ENCODE measurements at regions not wholly inside any gene's neighbourhood (a gene's known extent, or its start where the extent isn't known, plus 50 kb on each side); places are given as distances from the start of the nearest gene placed in this dataset.
"Not testable (repeated sequence)": the region's sequence is repeated elsewhere in the genome, so short reads cannot be mapped to it uniquely, and the experiment has no call there.

- no peak for TF ChIP-seq CTCF (conservative IDR thresholded peaks at IDR 0.05; ENCODE audit: low read depth, low read length)
- no peak for DNase-seq (ENCODE audit: low read depth)
- no peak overlapping the region for H3K4me3 ChIP-seq (ENCODE audit: low read depth, low read length)
Observed at GRCh38 chr14:106665814-106666213, 1139.4 kb downstream of the TMEM121 start.

GRCh38 chr14:106666341-106666740 lies 1140.0 kb downstream of the TMEM121 start:
- no peak for DNase-seq (ENCODE audit: low read depth)
- no peak for TF ChIP-seq CTCF (conservative IDR thresholded peaks at IDR 0.05; ENCODE audit: low read depth, low read length)
- H3K4me3 ChIP-seq (ENCODE audit: low read depth, low read length), result no peak overlapping the region

GRCh38 chr14:106670011-106670410 lies 1143.6 kb downstream of the TMEM121 start:
- no peak for TF ChIP-seq CTCF (conservative IDR thresholded peaks at IDR 0.05; ENCODE audit: low read depth, low read length)
- H3K4me3 ChIP-seq (ENCODE audit: low read depth, low read length), result no peak overlapping the region
- no peak for DNase-seq (ENCODE audit: low read depth)

- H3K4me3 ChIP-seq (ENCODE audit: low read depth, low read length); DNase-seq (ENCODE audit: low read depth): not testable (repeated sequence)
Observed at GRCh38 chr14:106674093-106674492, 1147.7 kb downstream of the TMEM121 start.

GRCh38 chr14:106674509-106675125 lies 1148.2 kb downstream of the TMEM121 start:
- not testable (repeated sequence) for H3K4me3 ChIP-seq (ENCODE audit: low read depth, low read length); DNase-seq (ENCODE audit: low read depth)

GRCh38 chr14:106675716-106676115 lies 1149.3 kb downstream of the TMEM121 start:
- H3K4me3 ChIP-seq (ENCODE audit: low read depth, low read length); DNase-seq (ENCODE audit: low read depth): not testable (repeated sequence)

- DNase-seq (ENCODE audit: low read depth), result no peak
- no peak overlapping the region for H3K4me3 ChIP-seq (ENCODE audit: low read depth, low read length)
- TF ChIP-seq CTCF (conservative IDR thresholded peaks at IDR 0.05; ENCODE audit: low read depth, low read length), result no peak
Observed at GRCh38 chr14:106679776-106680175, 1153.4 kb downstream of the TMEM121 start.

- TF ChIP-seq CTCF (conservative IDR thresholded peaks at IDR 0.05; ENCODE audit: low read depth, low read length), result no peak
- no peak for DNase-seq (ENCODE audit: low read depth)
- H3K4me3 ChIP-seq (ENCODE audit: low read depth, low read length), result no peak overlapping the region
Observed at GRCh38 chr14:106681161-106681560, 1154.8 kb downstream of the TMEM121 start.

GRCh38 chr14:106681568-106681967 lies 1155.2 kb downstream of the TMEM121 start:
- no peak for TF ChIP-seq CTCF (conservative IDR thresholded peaks at IDR 0.05; ENCODE audit: low read depth, low read length)
- no peak for DNase-seq (ENCODE audit: low read depth)

More at GRCh38 chr14:106681568-106681967, 1155.2 kb downstream of the TMEM121 start:
- H3K4me3 ChIP-seq (ENCODE audit: low read depth, low read length), result no peak overlapping the region
